Calu3 (cell line): ENCODE measurements at regions not wholly inside any gene's neighbourhood (a gene's known extent, or its start where the extent isn't known, plus 50 kb on each side); places are given as distances from the start of the nearest gene placed in this dataset.

Experiments used
- BruUV-seq: library from RNA; stranded (reverse); fragments of 400-500 nt; replicated peaks from 2 replicates; lab custom pipeline; 2021; lab: Mats Ljungman, UMichigan
- CTCF ChIA-PET: fragments of 300-600 bp; sonication (Branson Sonifier 250); formaldehyde crosslinking; loops from one replicate; lab custom pipeline; 2022; ENCODE audit warnings: antibody characterized with exemption; lab: Charles Lee
- DNase-seq: peaks from one replicate; pipeline ENCODE4 v3.0.0; 2022
- H3K27ac Mint-ChIP-seq: one replicate; pipeline ENCODE4 v1.8.0; 2022; ENCODE audit warnings: mixed read lengths; ENCODE audit not compliant: unreplicated experiment
- H3K27me3 Mint-ChIP-seq: one replicate; pipeline ENCODE4 v1.8.0; 2022; ENCODE audit warnings: mixed read lengths; ENCODE audit not compliant: unreplicated experiment
- H3K36me3 Mint-ChIP-seq: one replicate; pipeline ENCODE4 v1.8.0; 2022; ENCODE audit warnings: mild to moderate bottlenecking, moderate library complexity, mixed read lengths; ENCODE audit not compliant: insufficient read depth, unreplicated experiment
- H3K4me1 Mint-ChIP-seq: one replicate; pipeline ENCODE4 v1.8.0; 2022; ENCODE audit warnings: mild to moderate bottlenecking, low read depth, mixed read lengths; ENCODE audit not compliant: unreplicated experiment
- H3K4me3 Mint-ChIP-seq: one replicate; pipeline ENCODE4 v1.8.0; 2022; ENCODE audit warnings: mild to moderate bottlenecking, low read depth, moderate library complexity, mixed read lengths; ENCODE audit not compliant: unreplicated experiment
- H3K9me3 Mint-ChIP-seq: one replicate; pipeline ENCODE4 v1.8.0; 2022; ENCODE audit warnings: low read depth, mixed read lengths; ENCODE audit not compliant: unreplicated experiment
- CTCF ChIP-seq: fragments of 200-600 bp; IDR thresholded peaks from one replicate; pipeline ENCODE4 v1.8.0; 2022; ENCODE audit warnings: antibody characterized with exemption; ENCODE audit not compliant: unreplicated experiment
- intact Hi-C: fragments of 100-400 bp; cut with micrococcal nuclease; formaldehyde crosslinking; loops from one replicate; pipeline ENCODE4 v1.10.0; 2022; ENCODE audit not compliant: unreplicated experiment

- intact Hi-C loops, result loop anchor here (10.0 kb wide), 1 partner anchor 280 kb away; no protein-coding TSS in a partner anchor
- no peak for DNase-seq
- H3K27me3 Mint-ChIP-seq, result no peaks in the 10 kb centered on the region
- TF ChIP-seq CTCF, result no peak
- H3K27ac Mint-ChIP-seq, result no peak overlapping the region
- BruUV-seq, result no TSS peak
- no peak overlapping the region for H3K4me3 Mint-ChIP-seq
- H3K36me3 Mint-ChIP-seq, result peaks cover 2% of the 10 kb centered on the region
- CTCF ChIA-PET, result no interaction called here
- H3K4me1 Mint-ChIP-seq, result peaks cover 25% of the 10 kb centered on the region
- peaks cover 8% of the 10 kb centered on the region for H3K9me3 Mint-ChIP-seq
Measured at GRCh38 chr12:89185181-89185580, 167.1 kb downstream of the DUSP6 start.

GRCh38 chr12:89183985-89184435 is 168.3 kb downstream of the DUSP6 start:
- H3K27me3 Mint-ChIP-seq, result no peaks in the 10 kb centered on the region
- peaks cover 8% of the 10 kb centered on the region for H3K9me3 Mint-ChIP-seq
- no peak overlapping the region for H3K27ac Mint-ChIP-seq
- TF ChIP-seq CTCF, result no peak
- BruUV-seq, result no TSS peak
- H3K4me3 Mint-ChIP-seq, result no peak overlapping the region
- CTCF ChIA-PET, result no interaction called here
- peaks cover 32% of the 10 kb centered on the region for H3K4me1 Mint-ChIP-seq
- peaks cover 7% of the 10 kb centered on the region for H3K36me3 Mint-ChIP-seq
- DNase-seq, result no peak
- intact Hi-C loops, result loop anchor here (5.0 to 10.0 kb wide), 2 partner anchors 163 to 281 kb away; no protein-coding TSS in a partner anchor

GRCh38 chr12:89181271-89181920 is 170.9 kb downstream of the DUSP6 start:
- Mint-ChIP-seq H3K4me3 (no peak overlapping the region), H3K27me3 (no peaks in the 10 kb centered on the region), H3K27ac (peak overlapping the region; percentile 68), H3K36me3 (peaks cover 7% of the 10 kb centered on the region), H3K4me1 (peaks cover 32% of the 10 kb centered on the region), H3K9me3 (peaks cover 2% of the 10 kb centered on the region)
- CTCF ChIA-PET, result interaction anchor here (0.5 to 1.7 kb wide), 3 partner anchors 165 to 549 kb away, joined by 3 to 5 read pairs (median 5); no protein-coding TSS in a partner anchor
- BruUV-seq, result no TSS peak
- intact Hi-C loops, result loop anchor here (5.0 to 10.0 kb wide), 2 partner anchors 166 to 283 kb away; no protein-coding TSS in a partner anchor
- no peak for DNase-seq
- no peak for TF ChIP-seq CTCF

- intact Hi-C loops, result loop anchor here (5.0 to 10.0 kb wide), 2 partner anchors 167 to 284 kb away; no protein-coding TSS in a partner anchor
- Mint-ChIP-seq H3K27ac (peak overlapping the region; percentile 68), H3K4me3 (peak overlapping the region; percentile 3), H3K36me3 (peaks cover 7% of the 10 kb centered on the region), H3K4me1 (peaks cover 32% of the 10 kb centered on the region), H3K27me3 (no peaks in the 10 kb centered on the region), H3K9me3 (no peaks in the 10 kb centered on the region)
- CTCF ChIA-PET, result interaction anchor here (0.5 to 1.7 kb wide), 2 partner anchors 166 to 385 kb away, joined by 3 to 5 read pairs; no protein-coding TSS in a partner anchor
- BruUV-seq, result no TSS peak
- TF ChIP-seq CTCF, result no peak
- no peak for DNase-seq
Measured at GRCh38 chr12:89180496-89180895, 171.8 kb downstream of the DUSP6 start.
